ENCODE measurements at regions not wholly inside any gene's neighbourhood (a gene's known extent, or its start where the extent isn't known, plus 50 kb on each side); places are given as distances from the start of the nearest gene placed in this dataset.

DNA sequence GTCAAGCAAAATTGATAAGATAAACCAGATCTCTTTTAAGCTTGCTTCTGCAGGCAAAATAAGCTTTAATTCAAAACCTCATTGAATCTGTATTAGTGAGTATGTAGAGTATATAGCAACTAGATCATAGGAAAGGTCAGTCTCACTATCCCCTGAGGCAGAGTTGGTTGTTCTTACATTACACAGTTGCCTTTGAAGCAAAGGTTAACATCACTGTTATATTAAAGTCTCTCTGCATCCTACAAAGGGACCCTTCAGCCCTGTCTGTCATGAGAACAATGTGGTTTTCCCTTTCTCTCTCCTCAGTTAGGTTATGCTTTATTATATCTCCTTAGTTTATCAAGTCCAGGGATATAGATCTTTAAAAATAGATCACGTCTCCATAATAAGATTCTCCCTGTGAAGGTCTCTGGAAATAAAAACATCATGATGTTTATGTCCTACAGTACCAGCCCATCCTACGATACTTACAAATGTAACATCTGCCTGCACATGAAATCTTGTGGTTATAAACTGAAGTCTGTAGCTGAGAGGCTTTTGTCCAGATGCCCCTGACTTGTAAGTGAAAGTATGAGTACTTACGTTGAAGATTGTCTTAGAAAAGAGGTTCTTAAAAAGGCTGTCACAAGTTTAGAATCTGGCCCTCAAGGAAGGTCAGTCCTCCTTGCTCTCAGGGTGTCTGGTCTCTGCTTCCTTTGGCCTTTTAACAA, 103.6 kb downstream of the VIP start:
- TF ChIP-seq CTCF (IDR thresholded peaks at IDR 0.05) (no peak), POLR2A (IDR thresholded peaks at IDR 0.05) (no peak), POLR2AphosphoS5 (IDR thresholded peaks at IDR 0.05) (no peak)
